ENCODE measurements at regions not wholly inside any gene's neighbourhood (a gene's known extent, or its start where the extent isn't known, plus 50 kb on each side); places are given as distances from the start of the nearest gene placed in this dataset.

- H3K79me2 ChIP-seq (ENCODE audit: insufficient read depth, low read length): no peaks in the 10 kb centered on the region
- H3K9ac ChIP-seq (ENCODE audit: low read depth, low read length): no peak overlapping the region
- no peaks in the 10 kb centered on the region for H3K27me3 ChIP-seq (ENCODE audit: insufficient read depth, low read length, poor library complexity)
- no peaks in the 10 kb centered on the region for H3K9me3 ChIP-seq (ENCODE audit: insufficient read depth, low read length, severe bottlenecking)
- ATAC-seq (ENCODE audit: insufficient read depth, low read depth) (no peak), DNase-seq (no peak)
- H3K27ac ChIP-seq (ENCODE audit: low read length): no peak overlapping the region
- H3K4me3 ChIP-seq (ENCODE audit: low read depth in 1 of 2, low read length in 2 of 2): no peak overlapping the region
- no peak overlapping the region for H3K4me2 ChIP-seq (ENCODE audit: insufficient read depth, low read length)
- no peaks in the 10 kb centered on the region for H3K4me1 ChIP-seq (ENCODE audit: insufficient read depth, low read length)
- H3K36me3 ChIP-seq (ENCODE audit: insufficient read depth, low read length): no peaks in the 10 kb centered on the region
- TF ChIP-seq EZH2 (IDR thresholded peaks at IDR 0.05; ENCODE audit: borderline replicate concordance, low read depth, low read length, severe bottlenecking) (no peak), CTCF (IDR thresholded peaks at IDR 0.05; ENCODE audit: borderline replicate concordance, extremely low read depth, low read length, poor library complexity, severe bottlenecking) (no peak)
- no peak overlapping the region for H2AFZ ChIP-seq (ENCODE audit: low read depth, low read length)
- H4K20me1 ChIP-seq (ENCODE audit: insufficient read depth, low read length): no peaks in the 10 kb centered on the region; the same call in 1 of the 2 replicates
Observed at GRCh38 chr11:70810681-70811080, 412.4 kb downstream of the CTTN start.

- no peak for ATAC-seq (ENCODE audit: insufficient read depth, low read depth)
Observed at GRCh38 chr11:70811483-70811882, 413.2 kb downstream of the CTTN start.

GRCh38 chr11:70811915-70812314 is 413.6 kb downstream of the CTTN start:
- H3K4me3 ChIP-seq (ENCODE audit: low read depth in 1 of 2, low read length in 2 of 2): no peak overlapping the region
- H3K36me3 ChIP-seq (ENCODE audit: insufficient read depth, low read length): no peaks in the 10 kb centered on the region
- no peaks in the 10 kb centered on the region for H3K9me3 ChIP-seq (ENCODE audit: insufficient read depth, low read length, severe bottlenecking)
- DNase-seq: no peak
- no peaks in the 10 kb centered on the region for H3K79me2 ChIP-seq (ENCODE audit: insufficient read depth, low read length)
- TF ChIP-seq CTCF (IDR thresholded peaks at IDR 0.05; ENCODE audit: borderline replicate concordance, extremely low read depth, low read length, poor library complexity, severe bottlenecking) (no peak), EZH2 (IDR thresholded peaks at IDR 0.05; ENCODE audit: borderline replicate concordance, low read depth, low read length, severe bottlenecking) (no peak)
- no peak overlapping the region for H3K4me2 ChIP-seq (ENCODE audit: insufficient read depth, low read length)
- no peak for ATAC-seq (ENCODE audit: insufficient read depth, low read depth)
- H3K4me1 ChIP-seq (ENCODE audit: insufficient read depth, low read length): no peaks in the 10 kb centered on the region
- H3K27ac ChIP-seq (ENCODE audit: low read length): no peak overlapping the region
- H3K9ac ChIP-seq (ENCODE audit: low read depth, low read length): no peak overlapping the region
- peaks cover 1% of the 10 kb centered on the region; the same call in 1 of the 2 replicates for H4K20me1 ChIP-seq (ENCODE audit: insufficient read depth, low read length)
- no peaks in the 10 kb centered on the region for H3K27me3 ChIP-seq (ENCODE audit: insufficient read depth, low read length, poor library complexity)
- H2AFZ ChIP-seq (ENCODE audit: low read depth, low read length): no peak overlapping the region

More at GRCh38 chr11:70811483-70811882, 413.2 kb downstream of the CTTN start:
- Histone ChIP-seq H3K4me2 (ENCODE audit: insufficient read depth, low read length) (no peak overlapping the region), H3K4me1 (ENCODE audit: insufficient read depth, low read length) (no peaks in the 10 kb centered on the region), H3K27ac (ENCODE audit: low read length) (no peak overlapping the region), H3K36me3 (ENCODE audit: insufficient read depth, low read length) (no peaks in the 10 kb centered on the region), H3K9ac (ENCODE audit: low read depth, low read length) (no peak overlapping the region), H3K27me3 (ENCODE audit: insufficient read depth, low read length, poor library complexity) (no peaks in the 10 kb centered on the region), H3K4me3 (ENCODE audit: low read depth in 1 of 2, low read length in 2 of 2) (no peak overlapping the region), H3K9me3 (ENCODE audit: insufficient read depth, low read length, severe bottlenecking) (no peaks in the 10 kb centered on the region), H4K20me1 (ENCODE audit: insufficient read depth, low read length) (no peaks in the 10 kb centered on the region; the same call in 1 of the 2 replicates), H3K79me2 (ENCODE audit: insufficient read depth, low read length) (no peaks in the 10 kb centered on the region), H2AFZ (ENCODE audit: low read depth, low read length) (no peak overlapping the region)
- DNase-seq: no peak
- TF ChIP-seq CTCF (IDR thresholded peaks at IDR 0.05; ENCODE audit: borderline replicate concordance, extremely low read depth, low read length, poor library complexity, severe bottlenecking) (no peak), EZH2 (IDR thresholded peaks at IDR 0.05; ENCODE audit: borderline replicate concordance, low read depth, low read length, severe bottlenecking) (no peak)

GRCh38 chr11:70812472-70812871 is 414.1 kb downstream of the CTTN start:
- TF ChIP-seq CTCF (IDR thresholded peaks at IDR 0.05; ENCODE audit: borderline replicate concordance, extremely low read depth, low read length, poor library complexity, severe bottlenecking): no peak
- no peak for TF ChIP-seq EZH2 (IDR thresholded peaks at IDR 0.05; ENCODE audit: borderline replicate concordance, low read depth, low read length, severe bottlenecking)
- Histone ChIP-seq H3K9me3 (ENCODE audit: insufficient read depth, low read length, severe bottlenecking) (no peaks in the 10 kb centered on the region), H3K4me2 (ENCODE audit: insufficient read depth, low read length) (no peak overlapping the region), H2AFZ (ENCODE audit: low read depth, low read length) (no peak overlapping the region), H3K9ac (ENCODE audit: low read depth, low read length) (no peak overlapping the region), H4K20me1 (ENCODE audit: insufficient read depth, low read length) (peaks cover 5% of the 10 kb centered on the region), H3K27me3 (ENCODE audit: insufficient read depth, low read length, poor library complexity) (no peaks in the 10 kb centered on the region), H3K4me1 (ENCODE audit: insufficient read depth, low read length) (no peaks in the 10 kb centered on the region), H3K79me2 (ENCODE audit: insufficient read depth, low read length) (no peaks in the 10 kb centered on the region), H3K27ac (ENCODE audit: low read length) (no peak overlapping the region), H3K4me3 (ENCODE audit: low read depth in 1 of 2, low read length in 2 of 2) (no peak overlapping the region), H3K36me3 (ENCODE audit: insufficient read depth, low read length) (no peaks in the 10 kb centered on the region)
- DNase-seq (no peak), ATAC-seq (ENCODE audit: insufficient read depth, low read depth) (no peak)
